Stimulated activated CD4-positive, alpha-beta T cell treated with anti-CD3 and anti-CD28 coated beads, Interleukin-2, amount 100 ng/mL, for 24 hours (primary cell): ENCODE measurements at regions not wholly inside any gene's neighbourhood (a gene's known extent, or its start where the extent isn't known, plus 50 kb on each side); places are given as distances from the start of the nearest gene placed in this dataset.

ENCODE experiments used
- DNase-seq, 2 donors: peaks; one replicate each; pipeline ENCODE4 v3.0.0-alpha.2; 2020

DNA sequence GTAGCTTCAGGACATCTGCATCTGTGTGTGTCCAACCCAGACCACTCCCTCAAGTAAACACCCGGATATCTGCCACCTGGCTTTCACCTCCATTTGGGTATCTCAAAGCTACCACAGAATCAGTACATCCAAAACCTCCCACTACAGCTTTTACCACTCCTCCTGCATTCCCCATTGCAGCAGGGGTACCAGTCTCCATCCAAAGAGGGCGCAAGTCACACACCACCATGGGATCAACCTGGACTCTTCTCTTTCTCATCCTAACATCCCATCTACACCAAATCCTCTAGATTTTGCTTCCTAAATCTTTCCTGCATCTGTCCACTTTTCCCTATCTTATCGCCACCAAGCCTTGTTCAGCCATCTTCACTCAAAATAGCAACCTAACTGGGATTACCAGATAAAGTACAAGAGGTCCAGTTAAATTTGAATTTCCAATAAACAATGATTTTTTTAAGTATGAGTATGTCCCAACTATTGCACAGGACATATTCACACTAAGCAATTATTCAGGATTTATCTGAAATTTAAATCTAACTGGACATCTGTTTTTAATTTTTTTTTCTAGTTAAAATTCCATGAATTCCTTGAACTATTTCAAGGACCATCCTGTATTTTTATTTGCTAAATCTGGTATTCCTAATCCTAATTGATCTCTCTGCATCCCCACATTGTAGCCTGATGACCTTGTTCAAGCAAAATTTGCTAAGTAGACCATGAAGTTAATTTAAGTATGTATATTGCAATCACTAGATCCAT, 164.3 kb upstream of the MLN start:
- DNase-seq: no peak

DNA sequence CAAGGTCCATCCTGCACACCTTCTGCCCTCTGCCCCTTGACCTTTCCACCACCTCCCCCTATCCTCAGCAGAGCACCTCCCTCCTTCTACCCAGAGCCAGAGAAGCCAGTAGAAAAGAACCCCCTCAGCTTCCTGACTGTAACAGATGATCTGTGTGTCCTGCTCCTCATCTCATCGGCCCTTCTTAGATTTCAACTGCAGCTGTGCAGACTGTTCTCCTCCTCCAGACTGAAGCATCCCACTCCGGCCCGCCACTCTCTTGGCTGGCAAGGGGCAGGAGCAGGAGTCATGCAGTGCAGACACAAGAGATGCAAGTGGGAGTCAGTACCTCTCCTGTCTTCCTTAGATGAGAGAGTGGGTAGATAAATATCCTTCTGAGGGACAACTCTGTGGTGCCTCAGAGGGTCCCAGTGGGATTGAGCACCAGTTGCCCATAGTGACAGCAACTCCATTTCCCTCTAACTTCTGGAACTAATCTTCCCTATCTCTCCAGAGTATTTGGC, 163.5 kb upstream of the MLN start:
- DNase-seq: no peak

DNA sequence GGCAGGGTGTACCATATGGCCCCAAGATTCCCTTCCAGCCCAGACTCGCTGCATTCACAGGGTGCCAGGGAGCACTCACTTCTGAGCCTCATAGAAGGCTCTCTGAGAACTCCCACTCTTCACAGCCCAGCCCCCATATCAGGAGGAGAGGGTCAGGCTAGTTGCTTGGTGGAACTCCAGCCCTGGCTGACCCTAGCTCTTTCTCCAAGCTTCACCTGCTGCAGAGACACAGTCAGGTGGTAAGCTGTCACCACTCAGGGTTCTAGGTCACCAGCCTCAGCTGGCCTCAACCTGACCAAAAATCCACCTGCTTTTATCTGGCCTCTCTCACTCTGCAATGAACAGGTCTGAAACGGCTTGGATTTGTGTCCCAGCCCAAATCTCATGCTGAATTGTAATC, 162.7 kb upstream of the MLN start:
- no peak for DNase-seq

DNA sequence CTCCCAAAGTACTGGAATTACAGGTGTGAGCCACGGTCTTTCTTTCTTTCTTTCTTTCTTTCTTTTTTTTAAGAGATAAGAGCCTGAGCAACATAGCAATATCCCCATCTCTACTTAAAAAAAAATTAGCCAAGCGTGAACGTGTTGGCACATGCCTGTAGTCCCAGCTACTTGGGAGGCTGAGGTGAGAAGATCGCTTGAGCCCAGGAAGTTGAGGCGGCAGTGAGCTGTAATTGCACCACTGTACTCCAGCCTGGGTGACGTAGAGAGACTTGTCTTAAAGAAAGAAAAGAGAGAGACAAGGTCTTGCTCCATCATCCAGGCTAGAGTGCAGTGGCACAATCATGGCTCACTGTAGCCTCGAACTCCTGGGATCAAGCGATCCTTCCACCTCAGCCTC, 162.0 kb upstream of the MLN start:
- DNase-seq: no peak

DNA sequence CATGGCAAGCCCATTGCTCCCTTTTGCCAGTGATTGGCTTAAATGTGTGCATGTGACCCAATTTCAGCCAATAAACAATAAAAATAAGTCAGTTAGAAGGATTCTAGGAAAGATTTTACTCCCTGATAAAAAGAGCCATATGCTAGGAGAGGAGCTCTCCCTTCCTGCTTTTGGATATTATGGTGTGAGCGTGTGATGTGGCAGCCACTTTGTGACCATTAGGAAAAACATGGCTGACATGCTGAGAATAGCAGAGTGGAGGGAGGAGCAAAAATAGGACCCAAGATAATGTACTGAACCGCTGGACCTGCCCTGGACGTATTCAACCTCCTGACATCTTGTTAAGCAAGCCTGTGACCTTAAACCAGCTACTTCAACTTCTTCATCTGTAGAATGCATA, 160.6 kb upstream of the MLN start:
- no peak for DNase-seq

DNA sequence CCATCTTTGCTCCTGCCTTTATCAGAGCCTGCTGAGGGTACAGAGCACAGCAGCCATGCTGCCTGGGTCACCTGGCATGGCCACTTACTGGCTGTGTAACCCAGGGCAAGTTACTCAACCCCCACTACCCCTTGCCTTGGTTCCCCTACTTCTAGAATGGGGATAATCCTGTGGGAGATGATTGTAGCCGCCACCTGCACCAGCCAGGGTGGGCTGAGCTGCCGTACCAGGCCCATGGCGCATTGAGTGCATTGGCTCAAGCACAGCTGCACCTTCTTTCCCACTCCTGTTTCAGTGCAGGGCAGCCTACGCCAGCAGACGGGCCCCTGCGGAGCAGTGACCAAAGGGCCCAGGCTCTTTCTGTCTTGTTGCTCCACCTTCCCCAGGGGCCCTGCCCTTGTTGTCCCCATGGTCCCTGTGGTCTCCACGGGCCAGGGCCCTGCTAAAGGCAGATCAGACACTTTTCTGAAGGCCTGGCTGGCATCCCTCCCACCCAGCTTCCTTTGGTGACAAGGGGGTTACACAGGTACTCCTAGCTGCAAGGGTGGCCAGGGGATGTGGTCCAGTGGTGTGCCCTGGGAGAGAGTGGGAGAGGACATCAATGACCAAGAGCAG, 159.4 kb upstream of the MLN start:
- no peak for DNase-seq

DNA sequence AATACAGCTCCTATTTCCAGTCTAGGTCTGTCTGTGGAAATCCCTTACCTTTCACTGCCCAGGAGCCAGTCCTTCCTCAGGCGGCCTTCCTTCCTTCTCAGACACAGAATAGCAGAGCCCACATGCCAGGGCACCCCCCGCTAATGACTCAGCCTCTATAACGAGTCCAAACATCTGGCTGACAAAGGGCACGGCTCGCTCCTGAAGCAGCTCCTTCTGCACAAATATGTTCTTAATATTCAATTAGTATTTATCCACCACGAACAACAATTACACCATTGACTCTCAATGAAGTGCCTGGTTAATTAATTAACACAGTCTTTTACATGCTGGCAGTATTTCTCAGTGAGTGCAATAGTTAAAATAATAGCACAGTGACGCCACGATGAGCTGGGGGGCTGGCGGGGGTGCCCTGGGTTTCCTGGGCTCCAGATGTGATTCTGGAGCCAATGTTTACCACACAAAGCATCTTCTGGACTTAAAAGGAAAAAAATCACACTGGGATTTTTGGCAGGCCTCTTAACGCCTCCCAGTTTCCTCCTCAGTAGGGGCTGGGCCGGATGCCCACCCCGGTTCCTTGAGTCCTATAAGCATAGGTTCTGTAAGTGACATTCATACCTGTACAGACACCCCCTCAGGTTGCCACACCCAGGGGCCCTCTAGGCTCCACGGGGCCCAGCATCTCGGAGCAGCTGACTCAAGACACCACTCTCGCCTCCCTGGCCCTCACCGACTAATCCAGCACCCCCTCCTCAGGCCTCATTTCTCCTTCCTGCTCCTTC, 158.6 kb upstream of the MLN start:
- no peak for DNase-seq

DNA sequence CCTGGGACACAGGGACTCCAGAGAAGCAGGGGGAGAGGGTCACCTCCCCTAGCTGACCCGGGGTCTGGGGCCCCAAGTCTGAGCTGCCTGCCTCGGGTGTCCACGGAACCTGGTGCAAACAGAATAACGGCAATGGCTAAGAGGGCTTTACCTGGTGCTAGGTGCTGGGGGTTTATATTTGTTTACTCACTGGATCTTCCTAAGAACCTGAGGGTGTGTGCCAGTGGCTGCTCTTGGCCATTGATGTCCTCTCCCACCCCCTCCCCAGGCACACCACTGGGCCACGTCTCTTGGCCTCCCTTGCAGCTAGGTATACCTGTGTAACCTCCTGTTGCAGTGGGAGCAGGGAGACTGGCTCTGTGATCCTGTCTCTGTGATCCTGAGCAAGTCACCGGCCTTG, 157.9 kb upstream of the MLN start:
- DNase-seq: no peak

DNA sequence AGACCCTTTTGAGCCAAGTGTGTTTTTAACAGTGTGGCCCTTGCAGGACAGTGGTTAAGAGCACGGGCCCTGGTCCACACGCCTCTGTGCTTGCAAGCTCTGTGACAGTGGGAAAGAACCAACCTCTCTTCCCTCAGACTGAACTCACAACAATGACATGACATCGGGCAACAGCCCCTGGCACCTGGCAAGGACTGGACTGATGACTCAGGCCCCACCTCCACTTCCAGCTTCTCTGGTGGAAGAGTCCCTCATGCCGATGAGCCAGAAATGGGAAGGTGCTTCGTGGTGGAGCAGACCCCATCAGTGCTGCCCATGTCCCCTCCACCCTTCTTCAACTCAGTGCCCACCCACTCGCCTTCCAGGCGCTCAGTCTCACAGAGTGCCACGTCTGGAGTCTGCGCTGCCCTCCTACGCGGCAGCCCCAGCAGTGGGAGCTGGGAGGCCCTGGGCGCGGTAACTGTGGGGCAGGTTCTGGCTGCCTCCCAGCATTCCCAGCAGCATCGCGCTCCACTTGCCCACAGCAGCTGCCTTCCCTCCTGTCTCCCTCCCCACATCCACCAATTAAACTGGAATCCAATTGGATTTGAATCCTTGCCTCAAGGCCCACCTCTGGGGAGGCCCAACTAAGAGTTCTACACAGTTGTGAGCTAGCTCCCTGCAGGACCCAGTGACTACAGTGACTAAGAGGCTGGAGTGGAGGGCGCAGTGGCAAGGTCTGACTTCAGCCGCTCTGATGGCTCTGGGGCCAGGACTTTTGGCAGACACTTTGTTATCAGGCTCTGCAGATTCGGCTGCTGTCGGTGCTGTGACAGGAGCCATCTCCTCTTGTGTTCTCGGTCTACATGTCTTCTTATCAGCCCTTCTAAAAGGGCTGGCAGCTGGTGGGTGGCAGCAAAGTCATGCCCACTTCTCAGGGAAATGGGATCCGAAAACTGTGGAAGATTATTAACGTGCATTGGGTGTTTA, 156.8 kb upstream of the MLN start:
- DNase-seq: no peak

DNA sequence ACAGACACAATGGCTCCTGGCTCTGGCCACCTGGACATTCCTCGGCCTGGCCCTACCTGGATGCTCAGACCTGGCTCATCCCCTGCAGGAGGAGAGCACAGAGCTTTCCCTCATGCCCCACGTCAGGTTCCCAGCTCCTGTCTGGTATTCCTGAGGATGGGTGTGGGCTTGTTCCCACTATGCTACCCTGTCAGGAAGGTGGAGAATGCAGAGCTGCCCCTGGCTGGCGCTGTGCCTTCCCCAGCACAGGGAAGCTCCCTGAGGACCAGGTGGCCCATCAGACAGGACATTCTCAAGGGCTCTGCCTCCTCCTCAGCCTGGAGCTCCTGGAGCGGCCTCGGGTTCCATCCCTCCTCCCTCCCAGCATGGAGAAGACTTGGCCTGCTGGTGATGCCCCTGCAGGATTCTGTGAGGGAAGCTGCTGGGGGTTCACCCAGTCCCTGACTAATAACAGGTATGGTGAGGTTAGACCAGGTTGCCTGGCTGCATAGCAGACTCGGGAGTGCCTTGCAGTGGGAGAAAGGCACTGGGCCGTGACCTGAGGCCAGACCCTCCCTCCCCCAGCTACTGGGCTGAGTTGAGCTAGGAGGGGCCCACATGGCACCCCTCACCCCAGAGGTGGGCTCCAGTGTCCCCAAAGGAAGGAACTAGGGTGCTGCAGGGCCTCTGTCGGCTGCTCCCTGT, 156.0 kb upstream of the MLN start:
- DNase-seq: no peak

DNA sequence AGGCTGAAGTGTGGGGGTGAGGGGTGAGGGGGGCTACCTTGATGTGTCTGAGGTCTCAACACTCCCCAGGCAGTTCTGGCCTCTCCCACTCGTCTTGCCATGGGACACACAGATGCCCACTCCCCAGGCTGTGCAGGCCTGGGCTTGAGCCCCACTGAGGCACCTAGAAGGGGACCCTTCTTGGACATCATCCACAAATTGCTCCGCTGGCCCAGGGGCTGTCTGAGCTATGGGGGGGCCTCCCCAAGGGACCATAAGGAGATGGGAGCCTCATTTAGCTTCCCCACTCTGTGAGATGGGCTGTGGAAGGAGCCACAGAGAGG, 155.5 kb upstream of the MLN start:
- no peak for DNase-seq

DNA sequence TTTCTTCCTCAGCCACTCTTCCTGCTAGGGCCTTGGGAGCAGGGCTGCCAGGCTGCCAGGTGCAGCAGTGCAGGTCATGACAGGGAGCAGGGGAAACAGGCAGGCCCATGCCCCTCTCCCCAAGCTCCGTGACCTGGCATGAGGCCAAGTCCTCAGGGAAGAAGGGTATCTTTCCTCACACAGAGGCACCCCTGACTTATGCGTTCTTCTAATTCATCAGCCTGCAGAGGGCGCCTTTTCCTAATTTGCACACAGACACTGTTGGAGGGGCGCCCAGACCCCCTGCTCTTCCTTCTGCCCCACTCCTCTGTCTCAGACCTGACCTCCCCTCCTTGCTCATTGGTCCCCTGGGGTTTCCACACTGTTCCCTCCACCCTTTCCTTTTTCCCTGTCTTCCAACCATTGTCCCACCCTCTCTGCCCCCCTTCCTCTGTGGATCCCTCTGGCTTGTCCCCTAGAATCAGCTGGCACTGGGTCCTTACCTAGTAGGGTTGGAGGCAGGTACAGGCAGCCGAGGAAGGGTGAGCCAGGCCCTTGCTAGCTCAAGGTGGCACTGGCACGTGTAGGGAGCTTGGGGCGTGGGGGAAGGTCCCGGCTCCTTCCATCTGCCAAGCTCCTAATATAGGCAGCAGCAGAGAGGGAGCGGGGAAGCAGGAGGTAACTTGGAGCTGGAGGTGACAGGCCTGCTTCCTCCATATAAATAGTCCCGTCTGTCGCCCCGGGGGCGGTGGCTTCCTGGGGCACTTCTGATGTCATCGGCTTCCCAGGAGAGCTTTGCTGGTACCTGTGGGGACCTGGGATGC, 154.9 kb upstream of the MLN start:
- peak in 1 of 2 donors; percentile 17 for DNase-seq

DNA sequence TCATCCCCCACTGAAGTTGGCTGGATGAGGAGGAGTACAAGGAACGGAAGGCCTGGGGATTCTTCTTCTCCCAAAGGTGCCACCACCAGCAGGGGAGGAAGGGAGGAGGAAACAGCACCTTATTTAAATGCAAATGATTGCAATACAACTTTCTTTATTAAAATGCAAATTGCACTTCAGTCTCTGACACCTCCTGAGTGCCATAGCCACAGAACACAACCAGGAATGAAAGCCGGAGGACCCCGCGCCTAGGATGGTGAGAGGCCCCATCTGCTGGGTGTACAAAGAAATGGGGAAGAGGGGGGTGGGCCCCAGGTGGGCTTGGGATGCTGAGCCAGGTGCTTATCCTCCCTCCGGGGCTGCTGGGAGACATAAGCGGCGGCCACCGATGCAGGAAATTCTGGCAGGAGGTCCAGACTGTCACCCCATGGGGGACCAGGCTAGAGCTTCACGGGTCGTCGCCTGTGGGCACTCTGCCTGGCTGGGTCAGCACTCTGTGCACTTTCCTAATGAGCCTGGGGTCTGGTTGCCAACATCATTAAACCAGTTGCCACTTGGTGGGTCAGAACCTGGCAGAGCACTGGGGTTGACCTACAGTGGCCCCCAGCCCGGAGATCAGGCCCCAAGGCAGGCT, 154.2 kb upstream of the MLN start:
- no peak for DNase-seq

DNA sequence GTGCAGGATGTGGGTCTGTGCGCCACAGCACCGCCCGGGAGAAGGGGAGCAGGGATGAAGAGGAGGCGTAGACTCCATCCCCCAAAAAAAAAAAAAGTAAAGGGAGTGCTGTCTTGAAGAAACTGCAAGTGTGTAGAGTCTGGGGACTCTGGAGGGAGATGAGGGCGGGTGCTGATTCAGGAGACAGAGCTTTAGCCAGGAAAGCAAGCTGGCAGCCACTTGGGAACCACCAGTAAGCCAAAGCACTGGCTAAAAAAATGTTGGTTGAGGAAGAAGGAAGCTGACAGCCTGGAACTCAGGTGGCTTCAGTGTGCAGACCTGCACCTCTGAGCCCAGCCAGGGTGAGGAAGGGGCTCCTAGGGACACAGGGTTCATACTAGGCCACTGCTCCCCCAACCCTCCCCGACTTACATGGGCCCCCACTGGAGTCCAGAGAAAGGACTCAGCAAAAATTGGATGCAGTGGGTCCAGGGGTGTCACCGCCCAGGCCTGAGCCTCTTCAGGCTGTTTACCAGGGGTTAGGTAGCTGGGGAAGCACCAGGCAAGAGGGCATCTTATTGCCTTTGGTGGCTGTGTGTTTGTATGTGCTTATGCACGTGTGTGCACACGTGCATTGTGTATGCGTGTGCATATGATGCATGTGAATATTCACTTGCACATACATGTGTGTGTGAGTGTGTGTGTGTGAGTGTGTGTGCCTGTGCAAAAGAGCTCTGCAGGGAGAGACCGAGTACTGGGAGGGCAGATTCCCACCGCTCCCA, 153.5 kb upstream of the MLN start:
- DNase-seq: no peak

DNA sequence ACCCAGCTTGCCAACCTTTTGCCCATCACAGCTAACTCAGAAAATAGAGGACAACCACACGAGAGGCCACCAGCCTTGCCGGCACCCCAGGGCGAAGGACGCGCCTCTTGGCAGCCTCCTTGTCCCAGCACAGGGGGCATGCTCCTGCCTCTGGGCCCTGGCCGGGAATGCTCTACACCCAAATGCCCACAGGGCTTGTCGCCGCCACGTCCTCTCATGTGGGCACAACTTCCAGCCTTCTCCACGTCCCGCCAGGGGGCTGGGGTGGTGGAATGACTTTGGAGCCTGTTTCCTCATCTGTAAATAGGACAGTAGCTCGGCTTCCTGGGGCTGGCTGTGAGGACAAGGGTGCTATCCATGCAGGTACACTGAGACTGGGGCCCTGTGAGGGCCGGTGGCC, 152.4 kb upstream of the MLN start:
- no peak for DNase-seq

DNA sequence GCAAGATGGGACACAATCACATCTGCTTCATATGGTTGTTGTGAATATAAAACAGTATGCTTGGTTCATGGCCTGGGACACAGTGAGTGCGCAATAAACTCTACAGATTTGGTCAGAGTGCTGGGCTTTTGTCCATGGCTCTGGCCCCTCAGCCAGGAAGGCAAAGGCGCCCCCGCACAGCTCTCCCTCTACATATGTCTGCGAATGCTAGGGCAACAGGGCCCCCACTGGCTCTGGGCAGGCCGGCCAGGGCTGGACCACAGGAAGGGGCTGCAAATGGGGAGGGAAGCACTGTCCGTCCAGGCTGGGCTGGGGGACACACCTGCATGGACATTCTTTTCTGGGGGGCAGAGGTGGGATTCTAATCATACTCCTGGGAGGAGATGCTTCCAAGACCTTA, 151.8 kb upstream of the MLN start:
- no peak for DNase-seq

DNA sequence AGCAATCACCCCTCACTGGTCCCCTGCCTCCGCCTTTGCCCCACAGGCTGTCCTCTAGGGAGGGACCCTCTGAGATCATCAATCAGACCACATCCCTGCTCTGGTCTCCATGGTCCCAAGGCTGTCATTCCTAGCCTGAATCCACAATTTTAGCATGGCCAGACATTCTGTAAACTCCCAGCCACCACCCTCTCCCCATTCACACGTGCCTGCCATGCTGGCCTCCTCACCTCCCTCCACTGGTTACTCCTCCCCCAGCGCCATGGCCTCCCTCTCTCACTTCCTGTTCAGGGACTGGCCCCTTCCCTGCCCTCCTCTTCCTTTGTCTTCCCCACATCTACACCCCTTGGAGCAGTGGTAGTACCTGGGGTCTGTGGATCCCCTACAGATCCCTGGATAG, 150.7 kb upstream of the MLN start:
- no peak for DNase-seq

DNA sequence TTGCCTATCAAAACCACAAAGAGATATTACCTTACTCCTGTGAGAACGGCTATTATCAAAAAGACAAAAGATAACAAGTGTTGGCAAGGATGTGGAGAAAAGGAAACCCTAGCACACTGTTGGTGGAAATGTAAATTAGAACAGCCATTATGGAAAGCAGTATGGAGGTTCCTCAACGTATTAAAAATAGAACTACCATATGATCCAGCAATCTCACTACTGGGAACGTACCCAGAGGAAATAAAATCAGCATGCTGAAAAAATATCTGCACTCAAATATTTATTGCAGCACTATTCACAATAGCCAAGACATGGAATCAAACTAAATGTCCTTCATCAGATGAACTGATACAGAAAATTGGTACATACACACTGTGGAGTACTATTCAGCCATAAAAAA, 149.4 kb upstream of the MLN start:
- no peak for DNase-seq

DNA sequence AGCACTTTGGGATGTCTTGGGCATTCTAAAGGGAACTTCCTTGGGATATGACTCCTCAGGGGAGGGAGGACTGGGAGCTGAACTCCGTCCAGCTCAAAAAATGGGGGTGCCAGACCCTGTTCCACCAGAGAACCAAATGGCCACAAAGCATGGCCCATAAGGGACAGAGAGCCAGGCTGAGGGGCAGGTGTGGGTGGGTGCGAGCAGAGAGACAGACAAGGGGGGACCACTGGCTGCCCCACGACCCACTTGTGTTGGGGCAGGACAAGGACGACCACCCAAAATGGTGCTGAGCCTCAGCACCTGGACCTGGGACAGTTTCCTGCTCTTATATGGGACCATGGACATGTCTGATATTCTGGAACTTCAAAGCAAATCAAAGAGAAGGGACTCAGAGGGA, 148.2 kb upstream of the MLN start:
- no peak for DNase-seq
